ENCODE measurements at regions not wholly inside any gene's neighbourhood (a gene's known extent, or its start where the extent isn't known, plus 50 kb on each side); places are given as distances from the start of the nearest gene placed in this dataset.

DNA sequence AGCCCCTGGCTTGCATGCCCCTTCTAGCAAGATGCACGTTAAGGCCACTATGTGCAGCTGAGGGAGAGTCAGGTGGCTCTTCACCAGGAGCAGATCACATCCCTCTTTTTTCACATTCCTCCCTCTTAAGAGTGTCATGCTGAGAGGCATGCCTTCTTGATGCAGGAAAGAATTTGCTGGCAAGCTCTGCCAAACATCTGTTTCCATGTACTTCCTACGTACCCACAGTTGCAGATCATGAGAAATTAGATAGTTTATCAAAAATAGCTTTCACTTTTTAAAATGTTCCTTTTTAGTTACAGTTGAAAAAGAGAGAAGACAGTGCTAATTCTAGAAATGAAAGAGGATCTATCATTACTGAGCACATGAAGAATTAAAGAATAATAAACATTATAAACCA is 79.7 kb upstream of the ZNF722 start:
- Histone ChIP-seq H3K4me1 (ENCODE audit: insufficient read depth, low read length, poor library complexity, severe bottlenecking) (no peaks in the 10 kb centered on the region), H3K27me3 (replicated peaks; ENCODE audit: insufficient read depth, low read depth, low read length, poor library complexity) (no peaks in the 10 kb centered on the region), H3K27ac (ENCODE audit: low read depth, low read length, poor library complexity, severe bottlenecking) (no peak overlapping the region), H3K4me3 (ENCODE audit: low read depth, low read length, poor library complexity, severe bottlenecking) (no peak overlapping the region), H3K9me3 (ENCODE audit: low read depth, low read length, poor library complexity, severe bottlenecking) (peaks cover 49% of the 10 kb centered on the region), H3K36me3 (ENCODE audit: insufficient read depth, low read length, poor library complexity, severe bottlenecking) (no peaks in the 10 kb centered on the region)
- intact Hi-C loops (cut with micrococcal nuclease; ENCODE audit: unreplicated experiment): no loop called here
- no peak for DNase-seq (ENCODE audit: low spot score)
- TF ChIP-seq EZH2 (IDR thresholded peaks at IDR 0.05; ENCODE audit: borderline replicate concordance, low read depth, low read length, poor library complexity, severe bottlenecking): no peak
- TF ChIP-seq, protein P1, sequence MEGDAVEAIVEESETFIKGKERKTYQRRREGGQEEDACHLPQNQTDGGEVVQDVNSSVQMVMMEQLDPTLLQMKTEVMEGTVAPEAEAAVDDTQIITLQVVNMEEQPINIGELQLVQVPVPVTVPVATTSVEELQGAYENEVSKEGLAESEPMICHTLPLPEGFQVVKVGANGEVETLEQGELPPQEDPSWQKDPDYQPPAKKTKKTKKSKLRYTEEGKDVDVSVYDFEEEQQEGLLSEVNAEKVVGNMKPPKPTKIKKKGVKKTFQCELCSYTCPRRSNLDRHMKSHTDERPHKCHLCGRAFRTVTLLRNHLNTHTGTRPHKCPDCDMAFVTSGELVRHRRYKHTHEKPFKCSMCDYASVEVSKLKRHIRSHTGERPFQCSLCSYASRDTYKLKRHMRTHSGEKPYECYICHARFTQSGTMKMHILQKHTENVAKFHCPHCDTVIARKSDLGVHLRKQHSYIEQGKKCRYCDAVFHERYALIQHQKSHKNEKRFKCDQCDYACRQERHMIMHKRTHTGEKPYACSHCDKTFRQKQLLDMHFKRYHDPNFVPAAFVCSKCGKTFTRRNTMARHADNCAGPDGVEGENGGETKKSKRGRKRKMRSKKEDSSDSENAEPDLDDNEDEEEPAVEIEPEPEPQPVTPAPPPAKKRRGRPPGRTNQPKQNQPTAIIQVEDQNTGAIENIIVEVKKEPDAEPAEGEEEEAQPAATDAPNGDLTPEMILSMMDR (conservative IDR thresholded peaks at IDR 0.05; ENCODE audit: low read depth, low read length): no peak
- ChIA-PET POLR2A (ENCODE audit: low non-redundant PET) (no interaction called here), CTCF (no interaction called here)
- BruUV-seq (replicated peaks): no TSS peak

DNA sequence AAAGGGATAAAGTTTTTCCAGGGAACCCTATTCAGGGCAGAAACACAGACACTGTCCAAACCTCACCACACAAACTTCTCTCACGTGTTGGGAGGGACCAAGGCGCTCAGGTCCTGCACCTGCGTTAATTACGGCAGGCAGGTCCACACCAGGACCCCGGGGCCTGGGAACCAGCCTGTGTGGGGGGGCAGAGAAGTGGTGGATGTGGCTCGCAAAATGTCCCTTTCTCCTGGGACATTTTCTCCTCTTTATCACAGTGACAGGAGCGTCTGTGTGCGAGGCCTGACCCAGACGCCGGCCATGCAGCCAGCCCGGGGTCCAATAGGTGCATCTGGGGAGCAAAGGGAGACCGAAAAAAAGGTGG is 73.4 kb upstream of the ZNF722 start:
- POLR2A ChIA-PET (ENCODE audit: low non-redundant PET): no interaction called here
- no peak overlapping the region for H3K4me3 ChIP-seq (ENCODE audit: low read depth, low read length, poor library complexity, severe bottlenecking)
- CTCF ChIA-PET: no interaction called here
- H3K9me3 ChIP-seq (ENCODE audit: low read depth, low read length, poor library complexity, severe bottlenecking): peaks cover 37% of the 10 kb centered on the region
- H3K36me3 ChIP-seq (ENCODE audit: insufficient read depth, low read length, poor library complexity, severe bottlenecking): no peaks in the 10 kb centered on the region
- DNase-seq (ENCODE audit: low spot score): no peak
- intact Hi-C loops (cut with micrococcal nuclease; ENCODE audit: unreplicated experiment): no loop called here
- BruUV-seq (replicated peaks): no TSS peak
- no peak for TF ChIP-seq EZH2 (IDR thresholded peaks at IDR 0.05; ENCODE audit: borderline replicate concordance, low read depth, low read length, poor library complexity, severe bottlenecking)
- TF ChIP-seq, protein P1 (conservative IDR thresholded peaks at IDR 0.05; ENCODE audit: low read depth, low read length): no peak
- H3K4me1 ChIP-seq (ENCODE audit: insufficient read depth, low read length, poor library complexity, severe bottlenecking): no peaks in the 10 kb centered on the region
- no peak overlapping the region for H3K27ac ChIP-seq (ENCODE audit: low read depth, low read length, poor library complexity, severe bottlenecking)
- H3K27me3 ChIP-seq (replicated peaks; ENCODE audit: insufficient read depth, low read depth, low read length, poor library complexity): no peaks in the 10 kb centered on the region

DNA sequence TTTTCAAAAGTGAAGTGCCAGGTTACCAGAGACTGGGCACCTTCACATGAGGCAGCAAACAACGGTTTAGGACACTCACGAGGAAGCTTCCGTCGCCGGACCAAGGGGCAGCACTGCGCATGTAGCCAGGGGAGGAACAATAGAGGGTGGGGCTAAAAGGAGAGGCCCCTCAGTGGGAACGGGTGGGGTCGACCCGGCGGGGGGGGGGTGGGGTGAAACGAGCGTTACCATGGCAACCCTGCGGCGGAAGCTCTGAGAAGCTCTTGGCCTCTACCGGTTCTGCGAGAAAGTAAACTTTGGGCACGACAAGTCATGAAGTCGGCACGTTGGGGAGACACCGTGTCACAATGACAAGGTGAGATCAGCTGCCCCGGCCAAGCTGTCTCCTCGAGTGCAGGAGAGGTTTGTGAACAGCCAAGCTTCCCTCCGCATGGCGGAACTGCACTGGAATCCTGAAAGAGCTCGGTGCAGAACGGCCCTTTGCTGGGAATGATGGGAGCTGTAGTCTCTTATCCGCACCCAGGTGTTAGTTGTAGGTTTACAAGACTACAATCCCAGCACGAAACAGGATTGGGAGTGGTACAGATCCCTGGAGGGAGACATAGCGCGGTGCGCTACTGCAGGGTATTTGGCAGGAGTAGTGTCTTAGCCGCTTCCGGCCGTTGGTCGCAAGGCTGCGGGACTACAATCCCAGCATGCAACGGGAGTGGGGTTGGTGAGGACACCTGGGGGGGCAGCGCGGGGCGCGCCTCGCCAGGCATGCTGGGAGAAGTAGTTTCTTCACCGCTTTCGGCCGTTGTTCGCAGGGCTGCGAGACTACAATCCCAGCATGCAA is 72.8 kb upstream of the ZNF722 start:
- no peak overlapping the region for H3K4me3 ChIP-seq (ENCODE audit: low read depth, low read length, poor library complexity, severe bottlenecking)
- CTCF ChIA-PET: no interaction called here
- TF ChIP-seq EZH2 (IDR thresholded peaks at IDR 0.05; ENCODE audit: borderline replicate concordance, low read depth, low read length, poor library complexity, severe bottlenecking): no peak
- TF ChIP-seq, protein P1 (conservative IDR thresholded peaks at IDR 0.05; ENCODE audit: low read depth, low read length): no peak
- DNase-seq (ENCODE audit: low spot score): peak; percentile 1
- no peak overlapping the region for H3K27ac ChIP-seq (ENCODE audit: low read depth, low read length, poor library complexity, severe bottlenecking)
- no peaks in the 10 kb centered on the region for H3K4me1 ChIP-seq (ENCODE audit: insufficient read depth, low read length, poor library complexity, severe bottlenecking)
- H3K27me3 ChIP-seq (replicated peaks; ENCODE audit: insufficient read depth, low read depth, low read length, poor library complexity): no peaks in the 10 kb centered on the region
- intact Hi-C loops (cut with micrococcal nuclease; ENCODE audit: unreplicated experiment): no loop called here
- POLR2A ChIA-PET (ENCODE audit: low non-redundant PET): no interaction called here
- H3K36me3 ChIP-seq (ENCODE audit: insufficient read depth, low read length, poor library complexity, severe bottlenecking): no peaks in the 10 kb centered on the region
- H3K9me3 ChIP-seq (ENCODE audit: low read depth, low read length, poor library complexity, severe bottlenecking): peaks cover 37% of the 10 kb centered on the region
- no TSS peak for BruUV-seq (replicated peaks)
